ENCODE measurements at regions not wholly inside any gene's neighbourhood (a gene's known extent, or its start where the extent isn't known, plus 50 kb on each side); places are given as distances from the start of the nearest gene placed in this dataset.

DNA sequence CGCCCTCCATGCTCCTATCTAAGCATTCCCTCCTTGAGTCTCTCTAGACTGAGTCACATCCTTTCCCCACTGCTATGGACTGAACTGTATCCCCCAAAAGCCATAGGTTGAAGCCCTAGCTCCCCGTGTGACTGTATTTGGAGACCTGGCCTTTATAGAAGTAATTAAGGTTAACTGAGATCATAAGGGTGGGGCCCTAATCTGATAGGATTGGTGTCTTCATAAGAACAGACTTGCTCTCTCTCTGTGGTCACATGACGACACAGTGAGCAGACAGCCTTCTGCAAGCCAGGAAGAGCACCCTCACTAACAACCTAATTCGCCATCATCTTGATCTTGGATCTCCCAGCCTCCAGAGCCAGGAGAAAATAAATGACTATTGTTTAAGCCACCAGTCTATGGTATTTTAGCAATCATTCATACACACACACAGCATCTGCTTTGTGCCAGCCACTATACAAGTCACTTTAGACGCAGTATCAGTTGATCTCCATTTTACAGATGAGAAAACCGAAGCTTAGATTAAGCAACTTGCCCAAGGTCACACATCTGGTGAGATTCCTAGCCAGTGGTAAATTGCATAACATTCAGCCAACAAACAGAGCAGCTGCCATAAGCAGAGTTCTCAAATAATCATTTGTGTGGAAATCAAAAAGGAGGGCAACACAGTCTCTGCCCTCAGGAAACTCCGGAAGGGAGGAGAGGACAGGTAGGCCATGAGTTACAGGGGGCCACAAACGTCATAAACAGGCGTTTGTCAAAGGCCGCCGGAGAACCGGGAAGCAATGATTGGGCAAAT lies 66.3 kb upstream of the HES1 start:
- TF ChIP-seq CTCF (IDR thresholded peaks at IDR 0.05) (no peak), POLR2A (IDR thresholded peaks at IDR 0.05) (no peak), POLR2AphosphoS5 (IDR thresholded peaks at IDR 0.05) (no peak)
